ENCODE measurements at regions not wholly inside any gene's neighbourhood (a gene's known extent, or its start where the extent isn't known, plus 50 kb on each side); places are given as distances from the start of the nearest gene placed in this dataset.

GRCh38 chr5:74295141-74295540 is 345.4 kb downstream of the ENC1 start:
- Histone ChIP-seq H3K4me2 (ENCODE audit: low read length) (no peak overlapping the region), H3K4me3 (ENCODE audit: low read length) (no peak overlapping the region), H3F3A (ENCODE audit: low read length, unreplicated experiment) (no peaks in the 10 kb centered on the region), H3K27me3 (ENCODE audit: low read length) (no peaks in the 10 kb centered on the region), H3K4me1 (ENCODE audit: insufficient read depth, low read length) (no peaks in the 10 kb centered on the region), H4K20me1 (ENCODE audit: low read length) (no peaks in the 10 kb centered on the region), H3K36me3 (ENCODE audit: low read depth, low read length) (no peaks in the 10 kb centered on the region), H3K79me2 (ENCODE audit: low read length) (no peaks in the 10 kb centered on the region), H3K9ac (ENCODE audit: low read length) (no peak overlapping the region), H2AFZ (ENCODE audit: low read length) (no peak overlapping the region), H3K9me2 (replicated peaks; ENCODE audit: low read length) (no peaks in the 10 kb centered on the region), H3K27ac (ENCODE audit: low read length) (no peak overlapping the region), H3K9me3 (ENCODE audit: low read length) (no peaks in the 10 kb centered on the region)
- POLR2A ChIA-PET (ENCODE audit: unreplicated experiment) = no interaction called here
- TF ChIP-seq EZH2 (IDR thresholded peaks at IDR 0.05; ENCODE audit: low read length, unreplicated experiment) = no peak
- no peak for TF ChIP-seq EZH2phosphoT487 (IDR thresholded peaks at IDR 0.05; ENCODE audit: borderline replicate concordance, low read length)
- no peak for TF ChIP-seq CTCF (conservative IDR thresholded peaks at IDR 0.05; ENCODE audit: low read depth, low read length)
- BruUV-seq (replicated peaks) = no TSS peak
- CTCF ChIA-PET = no interaction called here
- intact Hi-C loops (cut with micrococcal nuclease) = no loop called here
- no peak for DNase-seq
- no peak for ATAC-seq

GRCh38 chr5:74294231-74294705 is 346.3 kb downstream of the ENC1 start:
- H3K4me2 ChIP-seq (ENCODE audit: low read length) = no peak overlapping the region
- TF ChIP-seq EZH2phosphoT487 (IDR thresholded peaks at IDR 0.05; ENCODE audit: borderline replicate concordance, low read length) (no peak), CTCF (conservative IDR thresholded peaks at IDR 0.05; ENCODE audit: low read depth, low read length) (no peak), EZH2 (IDR thresholded peaks at IDR 0.05; ENCODE audit: low read length, unreplicated experiment) (no peak)
- no peaks in the 10 kb centered on the region for H4K20me1 ChIP-seq (ENCODE audit: low read length)
- POLR2A ChIA-PET (ENCODE audit: unreplicated experiment) = no interaction called here
- DNase-seq (no peak), ATAC-seq (no peak)
- H3K9ac ChIP-seq (ENCODE audit: low read length) = no peak overlapping the region
- no peak overlapping the region for H3K27ac ChIP-seq (ENCODE audit: low read length)
- H3K36me3 ChIP-seq (ENCODE audit: low read depth, low read length) = no peaks in the 10 kb centered on the region
- H2AFZ ChIP-seq (ENCODE audit: low read length) = no peak overlapping the region
- intact Hi-C loops (cut with micrococcal nuclease) = no loop called here
- H3F3A ChIP-seq (ENCODE audit: low read length, unreplicated experiment) = no peaks in the 10 kb centered on the region
- no peaks in the 10 kb centered on the region for H3K79me2 ChIP-seq (ENCODE audit: low read length)
- peaks cover 5% of the 10 kb centered on the region; the same call in 1 of the 2 replicates for H3K4me1 ChIP-seq (ENCODE audit: insufficient read depth, low read length)
- CTCF ChIA-PET = no interaction called here
- H3K4me3 ChIP-seq (ENCODE audit: low read length) = no peak overlapping the region
- BruUV-seq (replicated peaks) = no TSS peak
- H3K27me3 ChIP-seq (ENCODE audit: low read length) = no peaks in the 10 kb centered on the region
- H3K9me3 ChIP-seq (ENCODE audit: low read length) = no peaks in the 10 kb centered on the region
- H3K9me2 ChIP-seq (replicated peaks; ENCODE audit: low read length) = no peaks in the 10 kb centered on the region

- POLR2A ChIA-PET (ENCODE audit: unreplicated experiment) = no interaction called here
- TF ChIP-seq EZH2 (IDR thresholded peaks at IDR 0.05; ENCODE audit: low read length, unreplicated experiment) (no peak), CTCF (conservative IDR thresholded peaks at IDR 0.05; ENCODE audit: low read depth, low read length) (no peak), EZH2phosphoT487 (IDR thresholded peaks at IDR 0.05; ENCODE audit: borderline replicate concordance, low read length) (no peak)
Observed at GRCh38 chr5:74293182-74293581, 347.3 kb downstream of the ENC1 start.

More at GRCh38 chr5:74293182-74293581, 347.3 kb downstream of the ENC1 start:
- Histone ChIP-seq H3K27me3 (ENCODE audit: low read length) (no peaks in the 10 kb centered on the region), H3K4me3 (ENCODE audit: low read length) (no peak overlapping the region), H3K9ac (ENCODE audit: low read length) (no peak overlapping the region), H3K9me2 (replicated peaks; ENCODE audit: low read length) (no peaks in the 10 kb centered on the region), H3K9me3 (ENCODE audit: low read length) (no peaks in the 10 kb centered on the region), H3K79me2 (ENCODE audit: low read length) (no peaks in the 10 kb centered on the region), H3K36me3 (ENCODE audit: low read depth, low read length) (no peaks in the 10 kb centered on the region), H2AFZ (ENCODE audit: low read length) (no peak overlapping the region), H3K4me2 (ENCODE audit: low read length) (no peak overlapping the region), H4K20me1 (ENCODE audit: low read length) (no peaks in the 10 kb centered on the region), H3K4me1 (ENCODE audit: insufficient read depth, low read length) (peaks cover 7% of the 10 kb centered on the region; the same call in 1 of the 2 replicates), H3F3A (ENCODE audit: low read length, unreplicated experiment) (no peaks in the 10 kb centered on the region), H3K27ac (ENCODE audit: low read length) (no peak overlapping the region)
- CTCF ChIA-PET = no interaction called here
- ATAC-seq (no peak), DNase-seq (no peak)
- BruUV-seq (replicated peaks) = no TSS peak
- intact Hi-C loops (cut with micrococcal nuclease) = no loop called here
